ENCODE measurements at regions not wholly inside any gene's neighbourhood (a gene's known extent, or its start where the extent isn't known, plus 50 kb on each side); places are given as distances from the start of the nearest gene placed in this dataset.

DNA sequence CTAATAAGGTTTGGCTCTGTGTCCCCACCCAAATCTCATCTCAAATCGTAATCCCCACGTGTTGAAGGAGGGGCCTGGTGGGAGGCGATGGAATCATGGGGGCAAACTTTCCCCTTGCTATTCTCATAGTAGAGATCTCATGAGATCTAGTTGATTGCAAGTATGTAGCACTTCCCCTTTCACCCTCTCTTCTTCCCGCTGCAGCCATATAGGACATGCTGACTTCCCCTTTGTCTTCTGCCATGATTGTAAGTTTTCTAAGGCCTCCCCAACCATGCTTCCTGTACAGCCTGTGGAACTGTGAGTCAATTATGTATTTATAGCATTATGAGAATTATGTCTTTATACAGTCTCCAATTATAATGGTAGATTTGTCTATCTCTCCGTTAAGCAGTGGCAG lies 594.5 kb downstream of the ACTR3B start:
- TF ChIP-seq SP1 (IDR thresholded peaks at IDR 0.05) (no peak), SP1 (CRISPR knock-in tag; IDR thresholded peaks at IDR 0.05) (no peak), FOSL1 (CRISPR knock-in tag; IDR thresholded peaks at IDR 0.05; ENCODE audit: borderline replicate concordance) (no peak), ZNF282 (IDR thresholded peaks at IDR 0.05; ENCODE audit: partially characterized antibody) (no peak), POLR2AphosphoS5 (IDR thresholded peaks at IDR 0.05; ENCODE audit: low read depth, low read length) (no peak), IKZF4 (CRISPR knock-in tag; IDR thresholded peaks at IDR 0.05; ENCODE audit: borderline replicate concordance, low read depth, not compliant biosample characterization) (no peak), EZH2 (conservative IDR thresholded peaks at IDR 0.05; ENCODE audit: low read depth, low read length) (no peak), ZNF724P (CRISPR knock-in tag; IDR thresholded peaks at IDR 0.05; ENCODE audit: borderline replicate concordance) (no peak)
- TF ChIP-seq, protein P1, sequence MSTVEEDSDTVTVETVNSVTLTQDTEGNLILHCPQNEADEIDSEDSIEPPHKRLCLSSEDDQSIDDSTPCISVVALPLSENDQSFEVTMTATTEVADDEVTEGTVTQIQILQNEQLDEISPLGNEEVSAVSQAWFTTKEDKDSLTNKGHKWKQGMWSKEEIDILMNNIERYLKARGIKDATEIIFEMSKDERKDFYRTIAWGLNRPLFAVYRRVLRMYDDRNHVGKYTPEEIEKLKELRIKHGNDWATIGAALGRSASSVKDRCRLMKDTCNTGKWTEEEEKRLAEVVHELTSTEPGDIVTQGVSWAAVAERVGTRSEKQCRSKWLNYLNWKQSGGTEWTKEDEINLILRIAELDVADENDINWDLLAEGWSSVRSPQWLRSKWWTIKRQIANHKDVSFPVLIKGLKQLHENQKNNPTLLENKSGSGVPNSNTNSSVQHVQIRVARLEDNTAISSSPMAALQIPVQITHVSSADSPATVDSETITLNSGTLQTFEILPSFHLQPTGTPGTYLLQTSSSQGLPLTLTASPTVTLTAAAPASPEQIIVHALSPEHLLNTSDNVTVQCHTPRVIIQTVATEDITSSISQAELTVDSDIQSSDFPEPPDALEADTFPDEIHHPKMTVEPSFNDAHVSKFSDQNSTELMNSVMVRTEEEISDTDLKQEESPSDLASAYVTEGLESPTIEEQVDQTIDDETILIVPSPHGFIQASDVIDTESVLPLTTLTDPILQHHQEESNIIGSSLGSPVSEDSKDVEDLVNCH (CRISPR knock-in tag; IDR thresholded peaks at IDR 0.05), result no peak
- TF ChIP-seq, protein P2, sequence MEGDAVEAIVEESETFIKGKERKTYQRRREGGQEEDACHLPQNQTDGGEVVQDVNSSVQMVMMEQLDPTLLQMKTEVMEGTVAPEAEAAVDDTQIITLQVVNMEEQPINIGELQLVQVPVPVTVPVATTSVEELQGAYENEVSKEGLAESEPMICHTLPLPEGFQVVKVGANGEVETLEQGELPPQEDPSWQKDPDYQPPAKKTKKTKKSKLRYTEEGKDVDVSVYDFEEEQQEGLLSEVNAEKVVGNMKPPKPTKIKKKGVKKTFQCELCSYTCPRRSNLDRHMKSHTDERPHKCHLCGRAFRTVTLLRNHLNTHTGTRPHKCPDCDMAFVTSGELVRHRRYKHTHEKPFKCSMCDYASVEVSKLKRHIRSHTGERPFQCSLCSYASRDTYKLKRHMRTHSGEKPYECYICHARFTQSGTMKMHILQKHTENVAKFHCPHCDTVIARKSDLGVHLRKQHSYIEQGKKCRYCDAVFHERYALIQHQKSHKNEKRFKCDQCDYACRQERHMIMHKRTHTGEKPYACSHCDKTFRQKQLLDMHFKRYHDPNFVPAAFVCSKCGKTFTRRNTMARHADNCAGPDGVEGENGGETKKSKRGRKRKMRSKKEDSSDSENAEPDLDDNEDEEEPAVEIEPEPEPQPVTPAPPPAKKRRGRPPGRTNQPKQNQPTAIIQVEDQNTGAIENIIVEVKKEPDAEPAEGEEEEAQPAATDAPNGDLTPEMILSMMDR (CRISPR knock-in tag; IDR thresholded peaks at IDR 0.05), result no peak
- TF ChIP-seq, protein P3, sequence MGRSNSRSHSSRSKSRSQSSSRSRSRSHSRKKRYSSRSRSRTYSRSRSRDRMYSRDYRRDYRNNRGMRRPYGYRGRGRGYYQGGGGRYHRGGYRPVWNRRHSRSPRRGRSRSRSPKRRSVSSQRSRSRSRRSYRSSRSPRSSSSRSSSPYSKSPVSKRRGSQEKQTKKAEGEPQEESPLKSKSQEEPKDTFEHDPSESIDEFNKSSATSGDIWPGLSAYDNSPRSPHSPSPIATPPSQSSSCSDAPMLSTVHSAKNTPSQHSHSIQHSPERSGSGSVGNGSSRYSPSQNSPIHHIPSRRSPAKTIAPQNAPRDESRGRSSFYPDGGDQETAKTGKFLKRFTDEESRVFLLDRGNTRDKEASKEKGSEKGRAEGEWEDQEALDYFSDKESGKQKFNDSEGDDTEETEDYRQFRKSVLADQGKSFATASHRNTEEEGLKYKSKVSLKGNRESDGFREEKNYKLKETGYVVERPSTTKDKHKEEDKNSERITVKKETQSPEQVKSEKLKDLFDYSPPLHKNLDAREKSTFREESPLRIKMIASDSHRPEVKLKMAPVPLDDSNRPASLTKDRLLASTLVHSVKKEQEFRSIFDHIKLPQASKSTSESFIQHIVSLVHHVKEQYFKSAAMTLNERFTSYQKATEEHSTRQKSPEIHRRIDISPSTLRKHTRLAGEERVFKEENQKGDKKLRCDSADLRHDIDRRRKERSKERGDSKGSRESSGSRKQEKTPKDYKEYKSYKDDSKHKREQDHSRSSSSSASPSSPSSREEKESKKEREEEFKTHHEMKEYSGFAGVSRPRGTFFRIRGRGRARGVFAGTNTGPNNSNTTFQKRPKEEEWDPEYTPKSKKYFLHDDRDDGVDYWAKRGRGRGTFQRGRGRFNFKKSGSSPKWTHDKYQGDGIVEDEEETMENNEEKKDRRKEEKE (IDR thresholded peaks at IDR 0.05), result no peak
